ENCODE measurements at regions not wholly inside any gene's neighbourhood (a gene's known extent, or its start where the extent isn't known, plus 50 kb on each side); places are given as distances from the start of the nearest gene placed in this dataset.

- DNase-seq = no peak
These were observed 418.6 kb downstream of the GALR1 start for GRCh38 chr18:77668219-77668618.

GRCh38 chr18:77669331-77669730, 419.7 kb downstream of the GALR1 start:
- DNase-seq = no peak

GRCh38 chr18:77671456-77672167, 422.0 kb downstream of the GALR1 start:
- no peak for DNase-seq

GRCh38 chr18:77676910-77677309, 427.3 kb downstream of the GALR1 start:
- DNase-seq = no peak

DNA sequence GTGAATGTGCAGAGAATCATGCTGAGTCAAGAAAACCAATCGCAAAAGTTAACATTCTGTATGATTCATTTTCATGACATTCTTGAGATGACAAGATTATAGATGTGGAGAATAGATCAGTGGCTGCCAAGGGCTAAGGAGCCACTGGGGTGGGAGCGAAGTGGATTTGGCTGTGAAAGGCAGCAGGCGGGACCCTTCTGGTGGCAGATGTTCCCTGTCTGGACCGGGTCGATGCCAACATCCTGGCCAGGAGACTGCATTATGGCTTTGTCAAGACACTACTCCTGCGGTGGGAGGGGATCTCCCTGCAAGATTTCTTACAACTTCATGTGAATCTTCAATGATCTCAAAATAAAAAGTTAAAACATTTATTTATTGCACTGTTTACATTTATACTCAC, 427.9 kb downstream of the GALR1 start:
- no peak for DNase-seq

DNA sequence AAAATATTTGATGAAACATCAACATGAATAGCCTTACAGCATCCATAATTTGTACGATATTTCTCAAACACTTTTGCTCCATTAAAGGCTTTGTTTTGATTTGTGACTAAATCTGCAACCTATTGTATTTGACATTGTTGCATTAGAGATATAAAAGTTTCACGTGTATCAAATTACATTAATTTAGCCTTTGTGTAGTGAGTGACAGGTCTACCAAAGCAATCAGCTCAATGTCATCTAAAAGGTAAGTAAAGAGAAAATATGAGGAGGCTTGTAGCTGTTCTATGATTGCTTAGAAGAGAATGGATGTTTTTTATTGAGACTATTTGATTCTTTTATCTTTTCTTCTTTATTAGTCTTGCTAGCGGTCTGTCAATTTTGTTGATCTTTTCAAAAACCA, 430.2 kb downstream of the GALR1 start:
- no peak for DNase-seq

DNA sequence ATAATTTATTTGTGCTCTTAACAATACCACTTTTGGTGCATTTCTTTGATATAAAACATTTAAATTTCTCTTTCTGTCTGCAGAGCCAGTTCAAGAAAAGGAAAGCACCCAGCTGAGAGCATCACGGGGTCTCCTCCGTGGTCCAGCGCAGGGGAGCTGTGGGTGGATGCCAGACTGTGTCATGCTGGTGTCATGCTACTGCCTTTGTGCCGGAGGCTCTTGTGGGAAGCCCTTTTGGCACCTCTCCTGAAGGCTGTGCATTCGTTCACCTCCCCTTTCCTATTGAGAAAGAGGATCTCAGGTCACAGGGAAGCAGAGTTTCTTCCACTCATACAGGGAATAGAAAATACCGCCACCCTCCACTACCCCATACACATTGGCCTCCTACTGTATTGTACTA, 450.4 kb downstream of the GALR1 start:
- no peak for DNase-seq

DNA sequence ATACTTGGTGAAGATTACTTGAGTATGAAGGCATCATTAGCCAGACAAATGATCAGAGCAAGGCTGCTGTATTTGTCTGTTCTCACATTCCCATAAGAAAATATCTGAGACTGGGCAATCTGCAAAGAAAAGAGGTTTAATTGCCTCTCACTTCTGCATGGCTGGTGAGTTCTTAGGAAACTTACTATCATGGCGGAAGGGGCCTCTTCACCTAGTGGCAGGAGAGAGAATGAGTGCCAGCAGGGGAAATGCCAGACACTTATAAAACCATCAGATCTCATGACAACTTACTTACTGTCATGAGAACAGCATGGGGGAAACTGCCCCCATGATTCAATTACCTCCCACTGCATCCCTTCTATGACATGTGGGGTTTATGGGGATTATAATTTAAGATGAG, 452.3 kb downstream of the GALR1 start:
- no peak for DNase-seq

GRCh38 chr18:77702686-77703085, 453.0 kb downstream of the GALR1 start:
- DNase-seq = no peak

GRCh38 chr18:77705301-77705700, 455.7 kb downstream of the GALR1 start:
- no peak for DNase-seq

GRCh38 chr18:77708826-77709506, 459.3 kb downstream of the GALR1 start:
- no peak for DNase-seq

- no peak for DNase-seq
These were observed 461.4 kb downstream of the GALR1 start for GRCh38 chr18:77711096-77711495.

- DNase-seq = no peak
These were observed 465.1 kb downstream of the GALR1 start for GRCh38 chr18:77714716-77715115.

- DNase-seq = no peak
These were observed 466.6 kb downstream of the GALR1 start for GRCh38 chr18:77716282-77716681.

DNA sequence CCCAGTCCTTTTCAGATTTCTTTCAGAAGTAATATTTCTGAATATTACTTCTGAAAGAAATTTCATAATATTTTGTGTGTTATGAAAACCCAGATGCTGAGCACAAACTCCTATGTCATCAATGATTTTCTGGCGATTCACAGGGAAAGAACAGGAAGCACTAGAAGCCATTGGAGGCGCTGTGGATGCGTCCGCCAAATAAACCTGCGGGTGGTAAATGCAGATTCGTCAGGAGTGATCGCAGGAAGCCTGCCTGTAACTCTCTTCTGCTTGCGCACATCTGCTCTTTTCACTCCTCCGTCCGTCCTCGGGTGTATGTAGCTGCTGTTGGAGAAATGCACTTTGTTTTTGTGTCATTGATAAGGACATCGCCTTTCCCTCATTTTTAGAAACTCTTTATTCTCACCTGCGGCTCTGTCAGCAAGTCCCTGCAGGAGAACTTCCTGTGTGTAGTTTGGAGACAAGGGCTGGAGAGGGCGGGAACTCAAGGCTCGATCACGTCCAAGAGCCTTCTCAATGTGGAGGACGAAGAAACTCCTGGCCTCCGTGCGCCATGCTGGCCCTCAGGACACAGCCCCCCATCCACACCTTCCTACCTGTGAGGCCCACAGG, 483.8 kb downstream of the GALR1 start:
- DNase-seq = no peak

DNA sequence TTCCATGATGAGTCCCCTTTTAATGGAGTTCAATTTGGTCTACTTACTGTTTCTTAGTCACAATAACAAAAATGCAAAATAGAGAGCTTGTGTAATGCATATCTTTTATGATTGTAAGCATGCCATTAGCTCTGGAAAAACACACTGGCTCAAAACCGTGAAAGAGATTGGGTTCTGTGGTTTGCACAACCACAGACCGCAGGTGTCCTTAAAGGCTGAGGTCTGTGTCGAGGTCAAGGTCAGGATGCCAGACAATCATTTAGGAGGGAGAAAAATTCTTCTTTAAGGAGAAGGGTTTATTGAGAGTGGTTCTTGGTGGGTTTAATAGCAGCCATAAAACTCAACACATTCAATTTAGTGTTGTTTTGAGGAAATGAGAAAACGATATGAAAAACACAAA, 487.2 kb downstream of the GALR1 start:
- DNase-seq = no peak

DNA sequence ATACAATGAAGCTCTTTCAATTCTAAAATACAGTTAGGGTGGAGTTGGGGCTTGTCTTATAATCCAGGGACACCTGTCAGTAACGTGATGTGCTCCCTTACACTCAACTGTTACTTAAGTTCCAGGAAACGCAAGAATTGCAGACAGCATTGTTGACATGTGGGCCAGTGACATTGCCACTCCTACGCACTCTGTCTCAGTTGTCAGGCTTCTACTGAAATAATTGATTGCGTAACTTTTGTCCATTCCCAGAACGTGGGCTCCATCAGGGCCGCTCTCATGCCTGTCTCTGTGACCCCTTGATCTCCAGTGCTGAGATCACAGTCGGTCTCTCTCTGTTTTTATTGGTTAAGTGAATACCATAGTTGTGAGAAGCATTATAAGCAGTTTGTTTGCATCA, 487.8 kb downstream of the GALR1 start:
- no peak for DNase-seq

DNA sequence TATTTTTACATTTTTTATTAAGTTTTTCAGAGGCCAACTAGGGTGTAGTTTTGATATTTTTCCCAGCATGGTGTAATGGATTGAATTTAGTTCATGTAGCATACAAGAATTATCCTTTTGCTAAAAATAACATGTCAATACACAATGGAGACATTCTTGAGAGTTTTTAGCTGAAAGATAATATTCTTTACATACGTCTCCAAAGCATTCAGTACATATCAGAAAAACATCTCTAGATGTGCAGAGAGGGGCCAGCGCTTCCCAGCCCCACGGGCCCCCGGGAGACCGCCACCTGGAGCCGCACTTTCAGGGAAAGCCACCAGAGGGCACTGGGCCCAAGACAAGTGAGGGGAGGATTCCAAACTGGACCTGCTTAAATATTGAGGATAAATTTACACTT, 499.4 kb downstream of the GALR1 start:
- DNase-seq = no peak

- no peak for DNase-seq
These were observed 500.4 kb downstream of the GALR1 start for GRCh38 chr18:77750006-77750405.

GRCh38 chr18:77754475-77755044, 504.9 kb downstream of the GALR1 start:
- no peak for DNase-seq

DNA sequence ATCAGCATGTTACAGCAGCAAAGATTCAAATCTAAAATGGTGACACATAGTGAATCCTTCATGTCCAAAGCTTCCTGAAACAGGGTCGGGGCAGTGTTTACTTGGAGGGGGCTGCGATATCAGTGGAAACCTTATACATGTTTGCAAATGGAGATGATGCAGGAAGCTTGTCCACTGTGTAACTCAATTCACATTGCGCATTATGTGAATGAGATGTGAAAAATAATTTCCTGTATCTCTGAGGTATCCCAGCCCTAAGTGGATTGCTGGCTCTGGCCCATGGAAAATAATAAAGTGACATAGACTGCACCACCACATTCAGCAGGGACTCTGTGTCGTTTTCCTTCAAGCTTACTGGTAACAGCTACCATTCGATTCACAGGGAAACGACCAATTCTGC, 505.5 kb downstream of the GALR1 start:
- no peak for DNase-seq

DNA sequence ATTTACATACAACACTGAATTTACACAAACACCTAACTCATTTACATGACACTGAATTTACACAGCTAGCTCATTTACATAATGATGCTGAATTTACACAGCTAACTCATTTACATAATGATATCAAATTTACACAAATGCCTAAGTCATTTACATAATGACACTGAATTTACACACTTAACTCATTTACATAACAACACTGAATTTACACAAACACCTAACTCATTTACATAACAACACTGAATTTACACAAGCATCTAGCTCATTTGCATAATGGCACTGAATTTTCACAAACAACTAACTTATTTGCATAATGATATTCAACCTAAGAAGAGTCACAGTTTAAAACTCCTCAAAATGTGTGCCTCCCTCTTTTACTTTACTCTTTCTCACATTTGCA, 511.7 kb downstream of the GALR1 start:
- DNase-seq = no peak

GRCh38 chr18:77762014-77762413, 512.4 kb downstream of the GALR1 start:
- DNase-seq = no peak

GRCh38 chr18:77762642-77763041, 513.0 kb downstream of the GALR1 start:
- DNase-seq = no peak
